ENCODE measurements at regions not wholly inside any gene's neighbourhood (a gene's known extent, or its start where the extent isn't known, plus 50 kb on each side); places are given as distances from the start of the nearest gene placed in this dataset.

DNA sequence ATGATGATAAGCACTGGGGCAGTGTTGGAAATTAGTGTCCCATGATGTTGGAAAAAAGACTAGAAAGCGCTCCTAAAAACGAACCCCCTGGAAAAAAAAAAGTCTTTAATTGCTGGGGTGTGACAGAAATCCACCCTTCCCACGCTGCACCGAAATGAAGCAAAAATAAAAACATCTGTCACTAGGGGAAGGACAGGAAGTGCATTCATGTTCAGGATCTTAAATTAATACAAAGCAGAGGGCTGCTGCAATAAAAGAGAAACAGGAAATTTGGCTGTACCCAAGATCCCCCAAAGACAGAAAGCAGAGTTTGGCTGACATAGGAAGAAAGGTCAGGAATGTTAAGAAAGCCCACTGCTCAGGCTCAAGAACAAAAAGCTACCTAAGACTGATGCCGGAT lies 333.9 kb downstream of the TBC1D32 start:
- Histone ChIP-seq H3K4me3 (replicated peaks; ENCODE audit: insufficient read depth, low read length) (no peak overlapping the region), H3K27ac (replicated peaks) (no peak overlapping the region), H3K27me3 (ENCODE audit: insufficient read depth, poor library complexity, severe bottlenecking) (no peaks in the 10 kb centered on the region)
- TF ChIP-seq, protein P1, sequence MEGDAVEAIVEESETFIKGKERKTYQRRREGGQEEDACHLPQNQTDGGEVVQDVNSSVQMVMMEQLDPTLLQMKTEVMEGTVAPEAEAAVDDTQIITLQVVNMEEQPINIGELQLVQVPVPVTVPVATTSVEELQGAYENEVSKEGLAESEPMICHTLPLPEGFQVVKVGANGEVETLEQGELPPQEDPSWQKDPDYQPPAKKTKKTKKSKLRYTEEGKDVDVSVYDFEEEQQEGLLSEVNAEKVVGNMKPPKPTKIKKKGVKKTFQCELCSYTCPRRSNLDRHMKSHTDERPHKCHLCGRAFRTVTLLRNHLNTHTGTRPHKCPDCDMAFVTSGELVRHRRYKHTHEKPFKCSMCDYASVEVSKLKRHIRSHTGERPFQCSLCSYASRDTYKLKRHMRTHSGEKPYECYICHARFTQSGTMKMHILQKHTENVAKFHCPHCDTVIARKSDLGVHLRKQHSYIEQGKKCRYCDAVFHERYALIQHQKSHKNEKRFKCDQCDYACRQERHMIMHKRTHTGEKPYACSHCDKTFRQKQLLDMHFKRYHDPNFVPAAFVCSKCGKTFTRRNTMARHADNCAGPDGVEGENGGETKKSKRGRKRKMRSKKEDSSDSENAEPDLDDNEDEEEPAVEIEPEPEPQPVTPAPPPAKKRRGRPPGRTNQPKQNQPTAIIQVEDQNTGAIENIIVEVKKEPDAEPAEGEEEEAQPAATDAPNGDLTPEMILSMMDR (IDR thresholded peaks at IDR 0.05; ENCODE audit: insufficient read depth, low read length) = no peak
- TF ChIP-seq SPI1 (IDR thresholded peaks at IDR 0.05; ENCODE audit: borderline replicate concordance, low read depth) (no peak), GABPA (IDR thresholded peaks at IDR 0.05; ENCODE audit: low read depth) (no peak), POLR2AphosphoS5 (IDR thresholded peaks at IDR 0.05; ENCODE audit: low read depth) (no peak)
- TF ChIP-seq, protein P2, sequence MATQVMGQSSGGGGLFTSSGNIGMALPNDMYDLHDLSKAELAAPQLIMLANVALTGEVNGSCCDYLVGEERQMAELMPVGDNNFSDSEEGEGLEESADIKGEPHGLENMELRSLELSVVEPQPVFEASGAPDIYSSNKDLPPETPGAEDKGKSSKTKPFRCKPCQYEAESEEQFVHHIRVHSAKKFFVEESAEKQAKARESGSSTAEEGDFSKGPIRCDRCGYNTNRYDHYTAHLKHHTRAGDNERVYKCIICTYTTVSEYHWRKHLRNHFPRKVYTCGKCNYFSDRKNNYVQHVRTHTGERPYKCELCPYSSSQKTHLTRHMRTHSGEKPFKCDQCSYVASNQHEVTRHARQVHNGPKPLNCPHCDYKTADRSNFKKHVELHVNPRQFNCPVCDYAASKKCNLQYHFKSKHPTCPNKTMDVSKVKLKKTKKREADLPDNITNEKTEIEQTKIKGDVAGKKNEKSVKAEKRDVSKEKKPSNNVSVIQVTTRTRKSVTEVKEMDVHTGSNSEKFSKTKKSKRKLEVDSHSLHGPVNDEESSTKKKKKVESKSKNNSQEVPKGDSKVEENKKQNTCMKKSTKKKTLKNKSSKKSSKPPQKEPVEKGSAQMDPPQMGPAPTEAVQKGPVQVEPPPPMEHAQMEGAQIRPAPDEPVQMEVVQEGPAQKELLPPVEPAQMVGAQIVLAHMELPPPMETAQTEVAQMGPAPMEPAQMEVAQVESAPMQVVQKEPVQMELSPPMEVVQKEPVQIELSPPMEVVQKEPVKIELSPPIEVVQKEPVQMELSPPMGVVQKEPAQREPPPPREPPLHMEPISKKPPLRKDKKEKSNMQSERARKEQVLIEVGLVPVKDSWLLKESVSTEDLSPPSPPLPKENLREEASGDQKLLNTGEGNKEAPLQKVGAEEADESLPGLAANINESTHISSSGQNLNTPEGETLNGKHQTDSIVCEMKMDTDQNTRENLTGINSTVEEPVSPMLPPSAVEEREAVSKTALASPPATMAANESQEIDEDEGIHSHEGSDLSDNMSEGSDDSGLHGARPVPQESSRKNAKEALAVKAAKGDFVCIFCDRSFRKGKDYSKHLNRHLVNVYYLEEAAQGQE (IDR thresholded peaks at IDR 0.05; ENCODE audit: insufficient replicate concordance, low read depth) = no peak
- no peak for DNase-seq (ENCODE audit: low read depth in 1 of 2, low spot score in 1 of 2)

DNA sequence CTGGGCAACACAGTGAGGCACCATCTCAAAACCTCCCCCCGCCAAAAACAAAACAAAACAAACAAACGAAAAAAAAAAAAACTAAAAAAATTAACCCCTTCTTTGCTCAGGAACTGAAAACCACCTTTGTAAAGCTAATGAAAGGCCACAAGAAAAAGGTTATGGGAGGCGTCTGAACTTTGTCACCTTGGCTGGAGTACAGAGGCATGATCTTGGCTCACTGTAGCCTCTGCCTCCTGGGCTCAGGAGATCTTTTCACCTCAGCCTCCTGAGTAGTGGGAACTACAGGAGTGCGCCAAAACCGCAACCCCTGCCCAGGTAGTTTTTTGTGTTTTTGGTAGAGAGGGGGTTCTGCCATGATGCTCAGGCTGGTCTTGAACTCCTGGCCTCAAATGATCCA lies 337.9 kb downstream of the TBC1D32 start:
- TF ChIP-seq, protein P2 (IDR thresholded peaks at IDR 0.05; ENCODE audit: insufficient replicate concordance, low read depth) = no peak
- Histone ChIP-seq H3K27me3 (ENCODE audit: insufficient read depth, poor library complexity, severe bottlenecking) (no peaks in the 10 kb centered on the region), H3K27ac (replicated peaks) (no peak overlapping the region), H3K4me3 (replicated peaks; ENCODE audit: insufficient read depth, low read length) (no peak overlapping the region)
- no peak for DNase-seq (ENCODE audit: low read depth in 1 of 2, low spot score in 1 of 2)

DNA sequence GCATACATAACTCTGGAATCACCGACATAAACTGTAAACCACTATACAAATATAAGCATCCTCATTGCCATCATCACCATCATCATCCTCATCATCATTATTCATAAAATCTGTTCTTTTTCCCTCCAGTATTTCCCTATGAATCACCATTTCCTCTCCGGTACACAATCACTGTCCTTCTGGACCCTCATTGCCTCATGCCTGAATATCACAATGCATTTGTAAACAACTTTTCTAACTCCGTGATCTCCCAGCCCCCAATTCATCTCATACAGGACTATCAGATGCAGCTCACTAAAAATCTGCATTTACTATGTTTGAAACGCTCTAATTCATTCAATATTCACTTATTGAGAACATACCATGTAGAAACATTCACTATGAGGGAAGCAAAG lies 339.7 kb downstream of the TBC1D32 start:
- H3K27me3 ChIP-seq (ENCODE audit: insufficient read depth, poor library complexity, severe bottlenecking) = no peaks in the 10 kb centered on the region
- TF ChIP-seq SPI1 (IDR thresholded peaks at IDR 0.05; ENCODE audit: borderline replicate concordance, low read depth) = no peak
- TF ChIP-seq, protein P1 (IDR thresholded peaks at IDR 0.05; ENCODE audit: insufficient read depth, low read length) = no peak
- TF ChIP-seq, protein P2 (IDR thresholded peaks at IDR 0.05; ENCODE audit: insufficient replicate concordance, low read depth) = no peak
- TF ChIP-seq GABPA (IDR thresholded peaks at IDR 0.05; ENCODE audit: low read depth) = no peak
- TF ChIP-seq POLR2AphosphoS5 (IDR thresholded peaks at IDR 0.05; ENCODE audit: low read depth) = no peak
- no peak overlapping the region for H3K27ac ChIP-seq (replicated peaks)
- no peak overlapping the region for H3K4me3 ChIP-seq (replicated peaks; ENCODE audit: insufficient read depth, low read length)
- DNase-seq (ENCODE audit: low read depth in 1 of 2, low spot score in 1 of 2) = no peak

Measured in HL-60 (cell line).